NT2/D1 (cell line): ENCODE measurements at regions not wholly inside any gene's neighbourhood (a gene's known extent, or its start where the extent isn't known, plus 50 kb on each side); places are given as distances from the start of the nearest gene placed in this dataset.

Experiments used
- SUZ12 ChIP-seq: IDR thresholded peaks from 2 replicates; pipeline ENCODE4 v1.6.1; 2011; ENCODE audit not compliant: insufficient read length, insufficient read depth; ENCODE audit errors: extremely low read depth
- ZNF274 ChIP-seq: IDR thresholded peaks from 2 replicates; pipeline ENCODE4 v1.6.1; 2011; ENCODE audit warnings: mild to moderate bottlenecking, low read depth, low read length

DNA sequence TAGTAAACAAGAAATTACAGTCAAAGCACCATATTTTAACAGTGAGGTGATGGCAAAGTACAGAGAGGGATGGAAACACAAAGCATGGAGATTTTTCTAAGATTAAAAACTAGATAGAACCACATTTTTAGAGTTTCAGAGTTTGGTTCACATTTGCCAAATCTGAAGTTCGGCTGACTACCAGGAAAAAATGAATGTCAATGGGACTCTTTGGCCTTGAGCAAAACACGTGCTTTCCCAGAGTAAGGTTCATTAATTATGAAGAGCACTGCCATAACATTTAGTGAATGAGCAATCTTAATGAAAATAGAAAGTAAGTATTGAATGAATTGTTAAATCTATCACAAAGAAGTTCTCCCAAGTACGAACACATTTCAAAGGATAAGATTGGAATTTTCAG, 571.2 kb upstream of the VRK2 start:
- TF ChIP-seq SUZ12 (no peak), ZNF274 (no peak)
